Karpas-422 (cell line): ENCODE measurements at regions not wholly inside any gene's neighbourhood (a gene's known extent, or its start where the extent isn't known, plus 50 kb on each side); places are given as distances from the start of the nearest gene placed in this dataset.

ENCODE experiments used
- DNase-seq: peaks from one replicate; pipeline ENCODE4 v3.0.0-alpha.2; 2015
- H2AFZ ChIP-seq: fragments of 200-600 bp; sonication (generic); 2 replicates; pipeline ENCODE4 v1.6.1; 2014; ENCODE audit warnings: antibody characterized with exemption, low read length, mixed read lengths
- H3K27ac ChIP-seq: fragments of 200-600 bp; sonication (generic); 2 replicates; pipeline ENCODE4 v1.5.1; 2014; ENCODE audit warnings: mild to moderate bottlenecking, low read length, moderate library complexity
- H3K27me3 ChIP-seq: fragments of 200-600 bp; sonication (generic); 2 replicates; pipeline ENCODE4 v1.6.1; 2014; ENCODE audit warnings: low read length, mixed read lengths
- H3K36me3 ChIP-seq: fragments of 200-600 bp; sonication (generic); 2 replicates; pipeline ENCODE4 v1.6.1; 2014; ENCODE audit warnings: low read length, mixed read lengths; ENCODE audit not compliant: insufficient read depth
- H3K4me1 ChIP-seq: fragments of 200-600 bp; sonication (generic); 2 replicates; pipeline ENCODE4 v1.6.1; 2014; ENCODE audit warnings: mild to moderate bottlenecking, low read length, mixed read lengths
- H3K4me2 ChIP-seq: fragments of 200-600 bp; sonication (generic); 2 replicates; pipeline ENCODE4 v1.6.1; 2014; ENCODE audit warnings: low read length, low read depth, mild to moderate bottlenecking; ENCODE audit not compliant: poor library complexity, severe bottlenecking
- H3K4me3 ChIP-seq: fragments of 200-600 bp; sonication (generic); 2 replicates; pipeline ENCODE4 v1.5.1; 2014; ENCODE audit warnings: mild to moderate bottlenecking, antibody characterized with exemption, low read length, mixed read lengths
- H3K79me2 ChIP-seq: fragments of 200-600 bp; sonication (generic); 2 replicates; pipeline ENCODE4 v1.6.1; 2014; ENCODE audit warnings: mild to moderate bottlenecking, low read length, mixed read lengths
- H3K9ac ChIP-seq: fragments of 200-600 bp; sonication (generic); 2 replicates; pipeline ENCODE4 v1.6.0; 2014; ENCODE audit warnings: low read length
- H3K9me2 ChIP-seq: fragments of 200-600 bp; sonication (generic), shearing (Covaris generic); replicated peaks from 2 replicates; pipeline ENCODE4 v1.6.0; 2014; ENCODE audit warnings: mild to moderate bottlenecking, low read length, moderate library complexity; ENCODE audit not compliant: insufficient read depth
- H3K9me3 ChIP-seq: fragments of 300-700, 200-600 bp; sonication (generic); 2 replicates; pipeline ENCODE4 v1.6.1; 2014; ENCODE audit warnings: low read length, mixed read lengths
- H4K20me1 ChIP-seq: fragments of 200-600 bp; sonication (generic); 2 replicates; pipeline ENCODE4 v1.6.1; 2014; ENCODE audit warnings: mild to moderate bottlenecking, antibody characterized with exemption, low read length, low read depth; ENCODE audit not compliant: insufficient read depth

- Histone ChIP-seq H3K27me3 (no peaks in the 10 kb centered on the region; the same call in 1 of the 2 replicates), H3K79me2 (no peaks in the 10 kb centered on the region), H3K4me2 (no peak overlapping the region)
These were observed 218.8 kb upstream of the PKDCC start for GRCh38 chr2:41829052-41829451.

GRCh38 chr2:41830600-41830999 is 217.2 kb upstream of the PKDCC start:
- Histone ChIP-seq H3K79me2 (no peaks in the 10 kb centered on the region), H2AFZ (no peak overlapping the region), H3K4me2 (no peak overlapping the region), H3K4me3 (no peak overlapping the region), H4K20me1 (no peaks in the 10 kb centered on the region), H3K9me3 (no peaks in the 10 kb centered on the region), H3K9me2 (no peaks in the 10 kb centered on the region), H3K27ac (no peak overlapping the region), H3K27me3 (no peaks in the 10 kb centered on the region; the same call in 1 of the 2 replicates), H3K36me3 (no peaks in the 10 kb centered on the region), H3K9ac (no peak overlapping the region), H3K4me1 (no peaks in the 10 kb centered on the region)
- no peak for DNase-seq

More at GRCh38 chr2:41829052-41829451, 218.8 kb upstream of the PKDCC start:
- no peak for DNase-seq
- Histone ChIP-seq H3K9me2 (no peaks in the 10 kb centered on the region), H2AFZ (no peak overlapping the region), H3K4me1 (no peaks in the 10 kb centered on the region), H3K36me3 (no peaks in the 10 kb centered on the region), H3K9me3 (no peaks in the 10 kb centered on the region; the same call in 1 of the 2 replicates), H3K27ac (no peak overlapping the region), H3K4me3 (no peak overlapping the region), H3K9ac (no peak overlapping the region), H4K20me1 (no peaks in the 10 kb centered on the region)

- H4K20me1 ChIP-seq: no peaks in the 10 kb centered on the region
- no peaks in the 10 kb centered on the region for H3K79me2 ChIP-seq
- H2AFZ ChIP-seq: no peak overlapping the region
- no peak overlapping the region for H3K4me2 ChIP-seq
- H3K27ac ChIP-seq: no peak overlapping the region
- no peaks in the 10 kb centered on the region for H3K36me3 ChIP-seq
- no peak for DNase-seq
- H3K9me2 ChIP-seq: no peaks in the 10 kb centered on the region
- no peaks in the 10 kb centered on the region for H3K9me3 ChIP-seq
- H3K4me1 ChIP-seq: no peaks in the 10 kb centered on the region
- no peak overlapping the region for H3K9ac ChIP-seq
- H3K27me3 ChIP-seq: no peaks in the 10 kb centered on the region
- H3K4me3 ChIP-seq: no peak overlapping the region
These were observed 215.6 kb upstream of the PKDCC start for GRCh38 chr2:41832218-41832617.

GRCh38 chr2:41835401-41835800 is 212.4 kb upstream of the PKDCC start:
- H3K9ac ChIP-seq: no peak overlapping the region
- no peak overlapping the region for H3K4me3 ChIP-seq
- no peaks in the 10 kb centered on the region for H3K36me3 ChIP-seq
- no peaks in the 10 kb centered on the region for H3K4me1 ChIP-seq
- no peaks in the 10 kb centered on the region for H3K79me2 ChIP-seq
- H3K9me3 ChIP-seq: no peaks in the 10 kb centered on the region
- H4K20me1 ChIP-seq: no peaks in the 10 kb centered on the region
- H3K27ac ChIP-seq: no peak overlapping the region
- H2AFZ ChIP-seq: no peak overlapping the region
- no peak for DNase-seq
- no peak overlapping the region for H3K4me2 ChIP-seq
- no peaks in the 10 kb centered on the region for H3K27me3 ChIP-seq
- no peaks in the 10 kb centered on the region for H3K9me2 ChIP-seq

GRCh38 chr2:41836948-41837347 is 210.9 kb upstream of the PKDCC start:
- no peak overlapping the region for H2AFZ ChIP-seq
- H3K27ac ChIP-seq: no peak overlapping the region

GRCh38 chr2:41837610-41838009 is 210.2 kb upstream of the PKDCC start:
- Histone ChIP-seq H3K27me3 (no peaks in the 10 kb centered on the region), H4K20me1 (no peaks in the 10 kb centered on the region), H3K9me2 (no peaks in the 10 kb centered on the region), H3K4me1 (no peaks in the 10 kb centered on the region), H3K79me2 (no peaks in the 10 kb centered on the region), H3K4me3 (no peak overlapping the region), H3K27ac (no peak overlapping the region), H3K9me3 (no peaks in the 10 kb centered on the region), H3K4me2 (no peak overlapping the region), H2AFZ (no peak overlapping the region), H3K9ac (no peak overlapping the region), H3K36me3 (no peaks in the 10 kb centered on the region)
- no peak for DNase-seq

More at GRCh38 chr2:41836948-41837347, 210.9 kb upstream of the PKDCC start:
- no peaks in the 10 kb centered on the region for H3K79me2 ChIP-seq
- H3K9me2 ChIP-seq: no peaks in the 10 kb centered on the region
- H3K27me3 ChIP-seq: no peaks in the 10 kb centered on the region
- no peak overlapping the region for H3K9ac ChIP-seq
- H3K4me3 ChIP-seq: no peak overlapping the region
- no peak overlapping the region for H3K4me2 ChIP-seq
- no peaks in the 10 kb centered on the region for H4K20me1 ChIP-seq
- no peaks in the 10 kb centered on the region for H3K4me1 ChIP-seq
- H3K36me3 ChIP-seq: no peaks in the 10 kb centered on the region
- H3K9me3 ChIP-seq: no peaks in the 10 kb centered on the region
- DNase-seq: peak; percentile 69

- Histone ChIP-seq H3K9me3 (no peaks in the 10 kb centered on the region), H2AFZ (peak overlapping the region; percentile 61; the same call in 1 of the 2 replicates), H3K27me3 (no peaks in the 10 kb centered on the region), H3K9me2 (no peaks in the 10 kb centered on the region), H4K20me1 (no peaks in the 10 kb centered on the region), H3K27ac (no peak overlapping the region), H3K36me3 (no peaks in the 10 kb centered on the region), H3K79me2 (no peaks in the 10 kb centered on the region), H3K4me2 (no peak overlapping the region), H3K9ac (no peak overlapping the region), H3K4me3 (no peak overlapping the region), H3K4me1 (no peaks in the 10 kb centered on the region)
- DNase-seq: peak; percentile 94
These were observed 206.9 kb upstream of the PKDCC start for GRCh38 chr2:41840702-41841551.

- H3K9me3 ChIP-seq: no peaks in the 10 kb centered on the region
- H3K9ac ChIP-seq: no peak overlapping the region
- H3K36me3 ChIP-seq: no peaks in the 10 kb centered on the region
- H3K27me3 ChIP-seq: no peaks in the 10 kb centered on the region
- H3K9me2 ChIP-seq: no peaks in the 10 kb centered on the region
- H3K4me1 ChIP-seq: no peaks in the 10 kb centered on the region
- H4K20me1 ChIP-seq: no peaks in the 10 kb centered on the region
- H3K4me2 ChIP-seq: no peak overlapping the region
- H3K4me3 ChIP-seq: no peak overlapping the region
- DNase-seq: no peak
- H2AFZ ChIP-seq: no peak overlapping the region
- H3K79me2 ChIP-seq: no peaks in the 10 kb centered on the region
- no peak overlapping the region for H3K27ac ChIP-seq
These were observed 200.9 kb upstream of the PKDCC start for GRCh38 chr2:41846962-41847361.
